SIG-M5 treated with dmso at 0.1 percent for 504 hours (cell line): ENCODE measurements at regions not wholly inside any gene's neighbourhood (a gene's known extent, or its start where the extent isn't known, plus 50 kb on each side); places are given as distances from the start of the nearest gene placed in this dataset.

Experiments used
- DNase-seq: peaks from one replicate; lab custom pipeline; 2025; ENCODE audit not compliant: unreplicated experiment; lab: John Stamatoyannopoulos, UW

DNA sequence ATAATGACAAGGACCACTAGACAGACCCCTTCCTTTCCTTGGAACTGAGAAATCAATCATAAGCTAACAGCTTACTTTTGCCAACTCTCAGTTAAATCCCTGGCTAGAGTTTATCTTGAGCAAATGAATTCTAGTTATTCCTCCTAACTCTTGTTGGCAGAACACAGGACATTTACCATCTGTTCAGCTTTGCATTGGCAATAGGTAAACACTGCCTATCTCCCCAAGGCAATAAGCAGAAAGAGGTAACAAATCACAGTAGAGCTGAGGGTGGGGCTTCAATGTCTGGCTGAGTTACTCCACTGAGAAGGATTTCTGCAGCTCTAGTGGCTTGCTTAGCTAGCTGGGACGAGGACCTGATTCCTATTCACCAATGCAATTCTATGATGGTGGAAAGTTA, 503.3 kb upstream of the GRIA1 start:
- DNase-seq, result no peak

DNA sequence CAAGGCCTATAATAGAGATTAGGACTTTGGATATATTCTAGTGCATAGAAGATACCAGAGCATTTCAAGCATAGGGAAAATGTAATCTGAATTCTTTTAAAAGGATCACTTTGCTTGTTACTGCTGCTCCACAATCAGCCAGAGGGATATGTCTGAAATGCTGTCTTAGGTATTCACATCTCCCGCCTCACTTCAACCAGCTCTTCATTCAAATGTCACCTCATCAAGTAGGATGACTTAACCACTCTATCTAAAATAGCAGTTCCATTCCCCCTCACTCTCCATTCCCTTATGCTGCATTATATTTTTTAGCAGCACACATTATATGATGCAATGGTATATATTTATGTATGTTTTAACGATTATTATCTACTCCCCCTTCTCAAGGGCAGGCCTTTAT, 500.3 kb upstream of the GRIA1 start:
- DNase-seq, result no peak

- DNase-seq, result no peak
Observed at GRCh38 chr5:152990649-152991048, 499.8 kb upstream of the GRIA1 start.

DNA sequence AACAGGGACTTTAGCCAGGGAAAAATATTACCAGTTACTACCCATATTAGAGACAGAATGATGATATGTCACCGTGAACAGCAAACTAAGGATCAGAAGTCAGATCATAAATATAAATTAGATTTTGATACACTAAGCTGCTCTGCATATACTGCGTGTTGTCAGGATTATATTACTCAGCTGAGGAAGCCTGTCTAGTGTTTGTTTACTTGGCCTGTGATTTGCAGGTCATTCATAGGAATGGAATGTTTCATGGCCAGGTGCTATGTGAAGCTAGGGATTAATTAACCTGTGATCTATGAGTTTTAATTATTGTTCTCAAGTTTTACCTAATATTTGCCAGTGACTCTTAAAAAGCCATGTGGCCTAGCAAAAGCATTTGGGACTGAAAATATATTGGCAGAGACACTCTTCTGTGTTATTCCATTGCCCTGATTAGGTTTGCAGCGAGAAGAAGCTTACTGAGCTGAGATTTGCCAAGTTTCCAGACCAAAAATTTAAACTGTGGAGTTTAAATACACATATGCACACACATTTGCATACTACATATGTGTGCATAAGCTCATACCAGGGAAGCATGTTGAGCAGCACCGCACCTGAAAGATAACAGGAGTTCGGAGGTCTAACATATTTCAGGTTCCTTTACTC, 496.3 kb upstream of the GRIA1 start:
- no peak for DNase-seq

DNA sequence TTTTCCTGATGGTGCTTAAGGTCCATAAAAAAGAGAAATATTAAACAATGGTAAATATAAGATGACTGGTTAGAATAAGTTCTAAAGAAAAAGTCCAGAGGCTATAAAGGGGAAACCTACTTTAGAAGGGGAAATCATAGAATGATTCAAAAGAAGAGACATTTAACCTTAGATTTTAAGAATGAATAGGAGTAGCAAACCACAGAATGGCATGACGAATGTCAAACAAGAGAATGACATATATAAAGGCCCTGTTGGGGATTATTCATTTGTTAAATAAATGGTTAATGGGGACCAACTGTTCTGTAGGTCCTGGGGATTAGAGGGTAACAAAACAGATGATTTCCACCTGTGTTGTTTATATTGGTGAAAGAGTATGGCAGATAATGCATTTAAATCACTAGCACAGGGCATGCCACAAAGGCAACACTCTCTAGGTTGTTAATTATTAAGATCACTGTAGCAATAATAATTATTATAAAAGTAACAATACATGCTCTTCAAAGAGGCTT, 495.2 kb upstream of the GRIA1 start:
- DNase-seq, result no peak

DNA sequence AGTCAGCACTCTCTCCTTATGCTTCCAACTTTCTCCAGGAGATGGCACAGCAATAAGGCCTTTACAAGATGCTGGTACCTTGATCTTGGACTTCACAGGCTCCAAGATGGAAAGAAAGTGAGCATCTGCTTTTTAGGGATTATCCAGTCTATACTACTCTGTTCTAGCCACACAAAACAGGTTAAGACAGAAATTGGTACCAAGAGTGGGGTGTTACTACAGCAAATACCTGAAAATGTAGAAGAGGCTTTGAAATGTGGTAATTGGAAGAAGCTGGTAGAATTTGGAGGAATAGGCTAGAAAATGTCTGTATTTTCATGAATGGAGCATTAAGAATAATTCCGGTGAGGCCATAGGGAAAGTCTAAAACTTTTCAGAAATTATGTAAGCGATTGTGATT, 484.8 kb upstream of the GRIA1 start:
- DNase-seq, result no peak

- no peak for DNase-seq
Observed at GRCh38 chr5:153006681-153007080, 483.8 kb upstream of the GRIA1 start.

DNA sequence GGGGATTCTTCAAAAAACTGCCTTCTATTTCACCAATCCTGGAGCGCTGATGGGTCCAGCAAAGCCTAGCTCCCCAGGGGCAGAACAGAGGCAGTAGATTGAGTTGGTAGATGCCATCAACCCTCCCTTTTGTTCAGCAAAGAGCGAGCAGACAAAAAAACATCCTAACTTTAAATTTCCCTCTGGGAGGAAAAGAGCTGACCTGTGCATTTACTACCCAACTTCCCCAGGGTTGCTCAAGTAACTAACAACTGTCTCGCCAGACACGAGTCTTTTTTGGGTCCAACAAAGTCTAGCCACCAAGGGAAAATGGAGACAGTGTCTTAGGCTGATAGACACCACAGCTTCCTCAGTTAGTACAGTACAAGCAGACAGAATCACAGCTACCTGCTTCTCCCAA, 476.3 kb upstream of the GRIA1 start:
- DNase-seq, result no peak

- no peak for DNase-seq
Observed at GRCh38 chr5:153018121-153018520, 472.3 kb upstream of the GRIA1 start.

DNA sequence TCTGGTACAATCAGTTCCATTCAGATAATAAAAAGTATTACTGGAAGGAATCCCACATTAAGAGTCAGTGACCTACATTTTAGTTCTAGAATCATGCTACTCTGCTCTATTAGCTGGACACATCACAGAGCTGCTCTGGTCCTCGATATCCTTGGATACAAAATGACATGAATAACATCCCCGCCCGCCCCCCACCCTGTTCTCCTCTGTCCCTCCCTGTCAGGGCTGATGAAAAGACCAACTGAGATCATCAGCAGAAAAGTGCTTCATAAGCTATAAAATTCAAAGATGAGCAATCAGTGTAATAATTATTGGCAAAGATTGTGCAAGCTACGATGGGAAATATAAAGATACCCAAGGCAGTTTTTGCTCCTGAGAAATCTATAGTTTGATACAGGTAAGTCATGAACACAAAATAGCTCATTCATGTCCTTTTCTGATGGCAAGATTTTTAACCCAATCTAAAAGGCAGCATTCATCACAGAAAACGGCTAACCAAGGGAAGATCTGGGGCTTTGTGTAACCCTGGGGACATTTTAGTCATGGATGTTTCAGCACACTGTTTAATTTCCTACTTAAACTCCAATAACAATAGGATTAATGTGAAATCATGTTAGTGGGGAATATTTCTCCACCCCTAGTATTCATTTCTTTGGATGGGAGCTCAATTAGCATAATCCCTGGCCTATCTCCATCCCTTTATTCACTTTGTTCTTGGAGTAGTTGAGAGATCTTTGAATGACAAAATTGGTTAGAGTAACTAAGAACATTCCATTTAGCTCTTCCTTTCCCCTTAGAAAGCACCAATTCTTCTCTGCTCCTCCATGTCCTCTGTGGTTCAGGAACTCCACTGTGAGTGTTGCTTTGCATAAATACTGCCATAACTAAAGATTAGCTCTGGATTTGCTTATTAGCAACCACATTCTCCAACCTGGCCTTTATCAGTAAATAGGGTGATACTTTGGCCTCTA, 459.4 kb upstream of the GRIA1 start:
- no peak for DNase-seq

GRCh38 chr5:153039501-153039900, 451.0 kb upstream of the GRIA1 start:
- DNase-seq, result no peak

DNA sequence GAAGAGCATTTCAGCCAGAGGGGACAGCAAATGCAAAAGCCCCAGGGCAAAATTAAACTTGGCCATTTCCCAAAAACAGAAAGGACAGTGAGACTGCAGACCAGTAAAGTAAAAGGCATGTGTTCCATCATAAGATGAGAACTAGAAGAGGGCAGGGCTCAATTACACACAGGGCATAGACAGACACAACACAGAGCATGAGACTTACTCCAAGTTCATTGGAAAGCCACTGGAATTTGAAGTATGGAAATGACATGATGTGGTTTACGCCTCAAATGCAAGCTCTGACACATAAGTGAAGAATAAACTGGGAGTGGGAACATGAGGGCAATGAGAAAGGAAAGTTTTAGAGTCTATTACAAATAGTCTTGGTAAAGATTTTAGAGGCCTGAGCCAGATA, 446.6 kb upstream of the GRIA1 start:
- DNase-seq, result no peak

- DNase-seq, result no peak
Observed at GRCh38 chr5:153050496-153051179, 439.8 kb upstream of the GRIA1 start.

DNA sequence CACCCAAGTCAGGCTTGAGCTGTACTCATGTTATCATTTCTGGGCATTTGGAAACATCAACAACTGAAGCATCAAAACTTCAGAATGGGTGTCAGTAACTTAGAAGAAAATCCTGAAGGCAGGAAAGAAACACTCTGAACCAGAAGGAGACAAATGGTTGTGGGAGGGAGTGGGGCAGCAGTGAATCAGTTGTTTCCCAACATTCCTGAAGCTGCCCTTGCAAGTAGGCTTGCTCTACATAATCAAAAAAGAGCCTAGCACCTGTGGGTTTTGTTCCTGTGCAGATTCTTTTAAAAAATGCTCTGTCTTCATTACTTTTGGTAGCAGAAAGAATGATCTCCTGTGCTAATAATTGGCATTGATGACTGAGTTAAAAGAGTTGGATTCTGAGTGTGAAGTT, 424.2 kb upstream of the GRIA1 start:
- no peak for DNase-seq

DNA sequence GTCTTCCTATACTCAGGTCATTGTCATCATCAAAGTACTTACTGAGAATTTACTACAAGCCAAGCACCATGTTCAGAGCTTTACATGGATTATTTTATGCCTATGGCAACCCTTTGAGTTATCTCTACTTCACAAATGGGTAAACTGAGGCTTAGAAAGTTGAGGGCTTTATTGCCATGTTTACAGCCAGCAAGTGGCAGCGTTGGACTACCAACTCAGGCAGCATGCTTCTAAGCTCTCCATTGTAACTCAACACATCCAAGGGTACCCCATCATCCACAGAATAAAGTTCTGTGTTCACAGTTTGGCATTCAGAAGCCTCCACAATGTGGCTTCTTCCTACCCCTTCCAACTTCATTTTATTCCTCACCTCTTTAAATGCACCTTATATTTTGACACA, 422.6 kb upstream of the GRIA1 start:
- no peak for DNase-seq

DNA sequence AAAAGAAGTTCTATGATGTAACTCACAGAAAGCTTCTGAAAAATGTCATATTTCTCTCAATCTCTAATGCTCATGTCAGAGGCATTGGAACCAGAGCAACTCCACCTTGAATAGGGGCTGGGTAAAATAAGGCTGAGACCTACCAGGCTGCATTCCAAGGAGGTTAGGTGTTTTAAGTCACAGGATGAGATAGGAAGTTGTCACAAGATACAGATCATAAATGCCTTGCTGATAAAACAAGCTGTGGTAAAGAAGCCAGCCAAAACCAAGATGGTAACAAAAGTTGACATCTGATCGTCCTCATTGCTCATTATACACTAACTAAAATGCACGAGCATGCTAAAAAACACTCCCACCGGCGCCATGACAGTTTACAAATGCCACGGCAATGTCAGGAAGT, 411.1 kb upstream of the GRIA1 start:
- DNase-seq, result no peak

- DNase-seq, result no peak
Observed at GRCh38 chr5:153080940-153081339, 409.5 kb upstream of the GRIA1 start.

- no peak for DNase-seq
Observed at GRCh38 chr5:153081385-153081784, 409.1 kb upstream of the GRIA1 start.

DNA sequence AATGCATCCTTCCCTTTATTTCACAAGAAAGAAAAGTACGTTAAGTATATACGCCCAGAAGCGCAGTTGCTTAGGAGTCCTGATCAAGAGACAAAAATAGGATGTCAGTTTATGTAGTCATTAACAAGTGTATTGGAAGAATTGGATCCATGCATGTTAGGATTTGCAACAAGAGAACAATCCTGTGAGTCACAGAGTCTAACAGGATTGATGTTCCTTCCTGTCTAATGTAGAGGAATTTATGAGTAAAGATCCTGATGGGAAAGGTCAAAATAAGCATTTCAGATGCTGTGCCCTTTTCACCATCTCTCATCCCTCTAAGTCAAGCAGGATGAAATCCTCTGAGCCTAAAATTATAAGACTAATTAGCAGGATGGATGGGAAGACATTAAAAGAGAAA, 406.0 kb upstream of the GRIA1 start:
- no peak for DNase-seq

DNA sequence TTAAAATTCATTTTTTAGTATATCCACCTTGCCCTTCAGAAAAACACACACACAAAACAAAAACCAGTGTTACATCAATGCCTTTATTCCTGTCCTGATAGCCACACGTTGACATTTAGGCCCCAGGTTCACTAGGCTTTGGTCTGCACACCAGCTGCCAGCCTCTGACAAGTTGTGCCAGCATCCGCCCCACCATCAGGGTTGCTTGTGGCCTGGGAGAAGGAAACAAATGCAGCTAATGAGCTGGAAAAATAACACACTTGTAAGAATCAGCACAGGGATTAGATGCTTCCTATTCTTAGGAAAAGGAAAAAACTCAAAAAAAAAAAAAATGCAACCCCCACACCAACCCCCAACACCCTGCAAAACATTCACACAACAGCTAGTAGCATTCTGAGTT, 404.0 kb upstream of the GRIA1 start:
- no peak for DNase-seq

GRCh38 chr5:153088538-153088937, 401.9 kb upstream of the GRIA1 start:
- DNase-seq, result no peak

- DNase-seq, result no peak
Observed at GRCh38 chr5:153094333-153094732, 396.1 kb upstream of the GRIA1 start.
